HCT116 (cell line): ENCODE measurements at regions not wholly inside any gene's neighbourhood (a gene's known extent, or its start where the extent isn't known, plus 50 kb on each side); places are given as distances from the start of the nearest gene placed in this dataset.

ENCODE experiments used
- ATAC-seq: fragments of 200-7000 bp; cut with Tn5 transposase; 2 replicates; pipeline ENCODE4 v1.9.1; 2020; ENCODE audit warnings: mild to moderate bottlenecking, moderate library complexity
- BruUV-seq: library from RNA; stranded (reverse); fragments of 400-500 nt; replicated peaks from 2 replicates; lab custom pipeline; 2021; lab: Mats Ljungman, UMichigan
- CTCF ChIA-PET: fragments of 300-600 bp; sonication (Branson Sonifier 250); formaldehyde crosslinking; loops from one replicate; lab custom pipeline; 2021; ENCODE audit warnings: antibody characterized with exemption; lab: Charles Lee
- POLR2A ChIA-PET: fragments of 300-600, 350-600 bp; sonication (Branson Sonifier 250); formaldehyde crosslinking; loops from one replicate; lab custom pipeline; 2021; ENCODE audit warnings: antibody characterized with exemption; lab: Charles Lee
- RAD21 ChIA-PET, 2 experiments: fragments of 300-600 bp; sonication (Branson Sonifier 250); formaldehyde crosslinking; loops; one replicate each; lab custom pipeline; 2023; ENCODE audit warnings: low total read pairs in 2 of 2; ENCODE audit not compliant: uncharacterized antibody in 2 of 2, unreplicated experiment in 2 of 2, low non-redundant PET in 1 of 2; lab: Charles Lee
- DNase-seq: peaks from one replicate; pipeline ENCODE4 v3.0.0-alpha.2; 2010; ENCODE audit warnings: low read depth, low spot score
- H2AFZ ChIP-seq: fragments of 200-600 bp; shearing (Covaris generic), sonication (generic); 2 replicates; pipeline ENCODE4 v1.6.1; 2017; ENCODE audit warnings: low read depth, mixed run types, mixed read lengths, antibody characterized with exemption, low read length; ENCODE audit not compliant: poor library complexity, severe bottlenecking
- H3K27ac ChIP-seq: 2 replicates; pipeline ENCODE4 v1.5.1; 2012; ENCODE audit warnings: low read depth, low read length
- H3K27me3 ChIP-seq: fragments of 200-600 bp; sonication (generic); 2 replicates; pipeline ENCODE4 v1.6.1; 2016; ENCODE audit warnings: mixed run types, low read length, mixed read lengths; ENCODE audit not compliant: insufficient read depth
- H3K36me3 ChIP-seq, 2 experiments: fragments of 200-500 bp in 1 of 2; fragments of 200-600 bp in 1 of 2; sonication (Bioruptor generic) in 1 of 2; sonication (generic) in 1 of 2; 2 replicates each; pipeline versions ENCODE4 v1.5.1 to v1.6.1; 2014 to 2016; ENCODE audit warnings: low read length in 2 of 2, inconsistent platforms in 1 of 2, mixed read lengths in 1 of 2, mixed run types in 1 of 2; ENCODE audit not compliant: insufficient read depth in 2 of 2, control insufficient read depth in 1 of 2
- H3K4me1 ChIP-seq, 2 experiments: fragments of 200-600 bp in 1 of 2; sonication (generic) in 1 of 2; 2 replicates each; pipeline versions ENCODE4 v1.5.1 to v1.6.1; 2012 to 2017; ENCODE audit warnings: low read length in 2 of 2, inconsistent platforms in 1 of 2, mild to moderate bottlenecking in 1 of 2, mixed read lengths in 1 of 2, mixed run types in 1 of 2, moderate library complexity in 1 of 2; ENCODE audit not compliant: insufficient read depth in 2 of 2, control insufficient read depth in 1 of 2
- H3K4me2 ChIP-seq: fragments of 200-600 bp; sonication (generic); 2 replicates; pipeline ENCODE4 v1.6.1; 2017; ENCODE audit warnings: mixed run types, low read length, mixed read lengths
- H3K4me3 ChIP-seq, 2 experiments: fragments of 200-600 bp in 1 of 2; sonication (generic) in 1 of 2; replicated peaks in 1 of 2; 2 replicates each; pipeline ENCODE4 v1.5.1; 2011 to 2016; ENCODE audit warnings: low read length in 2 of 2, control low read depth in 1 of 2, low read depth in 1 of 2, mild to moderate bottlenecking in 1 of 2, mixed read lengths in 1 of 2, mixed run types in 1 of 2
- H3K79me2 ChIP-seq: fragments of 200-600 bp; sonication (generic); 2 replicates; pipeline ENCODE4 v1.6.1; 2017; ENCODE audit warnings: mild to moderate bottlenecking, mixed run types, low read length, moderate library complexity, mixed read lengths; ENCODE audit not compliant: insufficient read depth
- H3K9ac ChIP-seq: fragments of 200-600 bp; sonication (generic); 2 replicates; pipeline ENCODE4 v1.6.1; 2016; ENCODE audit warnings: low read length, mixed read lengths
- H3K9me2 ChIP-seq: fragments of 200-600 bp; sonication (generic), shearing (Covaris generic); 2 replicates; pipeline ENCODE4 v1.6.1; 2017; ENCODE audit warnings: mixed run types, mild to moderate bottlenecking, moderate library complexity; ENCODE audit not compliant: insufficient read depth
- H3K9me3 ChIP-seq, 2 experiments: fragments of 200-500 bp in 1 of 2; fragments of 200-600 bp in 1 of 2; sonication (Bioruptor generic) in 1 of 2; sonication (generic) in 1 of 2; 2 replicates each; pipeline ENCODE4 v1.6.1; 2014 to 2017; ENCODE audit warnings: low read length in 2 of 2, mixed read lengths in 2 of 2, inconsistent platforms in 1 of 2, low read depth in 1 of 2, mild to moderate bottlenecking in 1 of 2, mixed run types in 1 of 2, moderate library complexity in 1 of 2; ENCODE audit not compliant: control insufficient read depth in 1 of 2, insufficient read depth in 1 of 2
- H4K20me1 ChIP-seq: fragments of 200-600 bp; sonication (generic), shearing (Covaris generic); 2 replicates; pipeline ENCODE4 v1.6.1; 2017; ENCODE audit warnings: mixed run types, mild to moderate bottlenecking, moderate library complexity; ENCODE audit not compliant: insufficient read depth
- EGR1 ChIP-seq: IDR thresholded peaks from 2 replicates; pipeline ENCODE4 v1.6.1; 2012; ENCODE audit warnings: low read depth
- EZH2 ChIP-seq: fragments of 200-600 bp; sonication (generic); IDR thresholded peaks from 2 replicates; pipeline ENCODE4 v1.6.1; 2017; ENCODE audit warnings: antibody characterized with exemption, mixed run types
- FOSL1 ChIP-seq: IDR thresholded peaks from 2 replicates; pipeline ENCODE4 v1.6.1; 2012; ENCODE audit warnings: low read depth
- POLR2A ChIP-seq: IDR thresholded peaks from 2 replicates; pipeline ENCODE4 v1.7.0; 2011; ENCODE audit warnings: borderline replicate concordance; ENCODE audit not compliant: insufficient read depth, insufficient read length; ENCODE audit errors: extremely low read depth
- SP1 ChIP-seq: IDR thresholded peaks from 2 replicates; pipeline ENCODE4 v1.6.1; 2012; ENCODE audit warnings: low read depth
- SRF ChIP-seq: IDR thresholded peaks from 2 replicates; pipeline ENCODE4 v1.6.1; 2012; ENCODE audit warnings: low read depth
- ZFX ChIP-seq: fragments of 450-650 bp; IDR thresholded peaks from 2 replicates; pipeline ENCODE4 v1.6.1; 2017
- ZNF274 ChIP-seq: fragments of 200-500 bp; sonication (Bioruptor generic); IDR thresholded peaks from 2 replicates; pipeline ENCODE4 v1.6.1; 2014; ENCODE audit warnings: mild to moderate bottlenecking, low read depth, low read length, inconsistent platforms
- intact Hi-C: fragments of 100-400 bp; cut with micrococcal nuclease; formaldehyde crosslinking; loops from 2 replicates; pipeline ENCODE4 v1.10.0; 2022

- no TSS peak for BruUV-seq
- H3K9me2 ChIP-seq: no peaks in the 10 kb centered on the region
- H2AFZ ChIP-seq: peak overlapping the region; percentile 59
- no peaks in the 10 kb centered on the region for H4K20me1 ChIP-seq
- DNase-seq (no peak), ATAC-seq (no peak)
- no peak overlapping the region for H3K27ac ChIP-seq
- ChIA-PET CTCF (interaction anchor here (1.3 kb wide), 1 partner anchor 325 kb away, joined by 3 read pairs; no protein-coding TSS in a partner anchor), RAD21 (no interaction called here)
- no peak overlapping the region for H3K4me3 ChIP-seq
- peak overlapping the region; percentile 36; the same call in 1 of the 2 replicates for H3K4me2 ChIP-seq
- H3K4me1 ChIP-seq: peaks cover 16 to 42% of the 10 kb centered on the region in 2 experiments
- intact Hi-C loops: no loop called here
- no peaks in the 10 kb centered on the region for H3K79me2 ChIP-seq
- no peaks in the 10 kb centered on the region for H3K27me3 ChIP-seq
- TF ChIP-seq ZFX: no peak
- TF ChIP-seq FOSL1: no peak
- TF ChIP-seq SRF: no peak
- no peak for TF ChIP-seq EGR1
- TF ChIP-seq ZNF274: no peak
- TF ChIP-seq, all 23 proteins: peak for 0
- Histone ChIP-seq H3K9me3 (no peaks in the 10 kb centered on the region), H3K36me3 (no peaks in the 10 kb centered on the region), H3K9ac (no peak overlapping the region)
- POLR2A ChIA-PET: no interaction called here
Measured at GRCh38 chr2:136239079-136239685, 121.2 kb upstream of the CXCR4 start.

- ATAC-seq (no peak), DNase-seq (no peak)
- H3K4me3 ChIP-seq: no peak overlapping the region
- RAD21 ChIA-PET: no interaction called here
- no peak for TF ChIP-seq EZH2
- no peak for TF ChIP-seq ZNF274
- TF ChIP-seq POLR2A: no peak
- no peak for TF ChIP-seq SP1
- BruUV-seq: no TSS peak
- no peaks in the 10 kb centered on the region for H3K27me3 ChIP-seq
- no peaks in the 10 kb centered on the region for H4K20me1 ChIP-seq
- no peak overlapping the region for H3K27ac ChIP-seq
- no peak overlapping the region for H3K9ac ChIP-seq
- H3K4me2 ChIP-seq: peak overlapping the region; percentile 36
- CTCF ChIA-PET: interaction anchor here (1.3 kb wide), 1 partner anchor 325 kb away, joined by 3 read pairs; no protein-coding TSS in a partner anchor
- H3K79me2 ChIP-seq: no peaks in the 10 kb centered on the region
- peak overlapping the region; percentile 59 for H2AFZ ChIP-seq
- no peaks in the 10 kb centered on the region for H3K9me3 ChIP-seq
- no peaks in the 10 kb centered on the region for H3K9me2 ChIP-seq
- intact Hi-C loops: no loop called here
- no peaks in the 10 kb centered on the region for H3K36me3 ChIP-seq
- peaks cover 16 to 42% of the 10 kb centered on the region in 2 experiments for H3K4me1 ChIP-seq
- POLR2A ChIA-PET: no interaction called here
Measured at GRCh38 chr2:136238286-136239078, 120.5 kb upstream of the CXCR4 start.
